ENCODE measurements at regions not wholly inside any gene's neighbourhood (a gene's known extent, or its start where the extent isn't known, plus 50 kb on each side); places are given as distances from the start of the nearest gene placed in this dataset.

- peak overlapping the region; percentile 55 for H3K9ac ChIP-seq (ENCODE audit: insufficient read depth, low read length, poor library complexity, severe bottlenecking)
- H3K9me3 ChIP-seq (replicated peaks in 1 of 2; ENCODE audit: control insufficient read depth in 1 of 2, insufficient read depth in 1 of 2, low read length in 2 of 2), result peaks cover 0 to 6% of the 10 kb centered on the region in 2 donors
- H3K27me3 Mint-ChIP-seq (ENCODE audit: low read depth in 3 of 3), result no peaks in the 10 kb centered on the region
- TF ChIP-seq, protein P1, sequence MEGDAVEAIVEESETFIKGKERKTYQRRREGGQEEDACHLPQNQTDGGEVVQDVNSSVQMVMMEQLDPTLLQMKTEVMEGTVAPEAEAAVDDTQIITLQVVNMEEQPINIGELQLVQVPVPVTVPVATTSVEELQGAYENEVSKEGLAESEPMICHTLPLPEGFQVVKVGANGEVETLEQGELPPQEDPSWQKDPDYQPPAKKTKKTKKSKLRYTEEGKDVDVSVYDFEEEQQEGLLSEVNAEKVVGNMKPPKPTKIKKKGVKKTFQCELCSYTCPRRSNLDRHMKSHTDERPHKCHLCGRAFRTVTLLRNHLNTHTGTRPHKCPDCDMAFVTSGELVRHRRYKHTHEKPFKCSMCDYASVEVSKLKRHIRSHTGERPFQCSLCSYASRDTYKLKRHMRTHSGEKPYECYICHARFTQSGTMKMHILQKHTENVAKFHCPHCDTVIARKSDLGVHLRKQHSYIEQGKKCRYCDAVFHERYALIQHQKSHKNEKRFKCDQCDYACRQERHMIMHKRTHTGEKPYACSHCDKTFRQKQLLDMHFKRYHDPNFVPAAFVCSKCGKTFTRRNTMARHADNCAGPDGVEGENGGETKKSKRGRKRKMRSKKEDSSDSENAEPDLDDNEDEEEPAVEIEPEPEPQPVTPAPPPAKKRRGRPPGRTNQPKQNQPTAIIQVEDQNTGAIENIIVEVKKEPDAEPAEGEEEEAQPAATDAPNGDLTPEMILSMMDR (IDR thresholded peaks at IDR 0.05), result no peak
- H3K27ac Mint-ChIP-seq, result peak overlapping the region; percentile 84 to 93 (median 88)
- H3K27me3 ChIP-seq (ENCODE audit: control insufficient read depth in 2 of 2, insufficient read depth in 2 of 2, low read length in 2 of 2), result no peaks in the 10 kb centered on the region
- H3K36me3 Mint-ChIP-seq, result no peaks in the 10 kb centered on the region
- intact Hi-C loops (cut with micrococcal nuclease), result no loop called here
- peak overlapping the region; percentile 22 to 60 (median 33) for H3K4me3 ChIP-seq (replicated peaks in 1 of 3; ENCODE audit: low read depth in 2 of 3, low read length in 3 of 3)
- H3K4me1 ChIP-seq (ENCODE audit: control insufficient read depth in 1 of 2, insufficient read depth in 2 of 2, low read length in 2 of 2), result peaks cover 29 to 30% of the 10 kb centered on the region in 2 donors
- H3K9me3 Mint-ChIP-seq, result peaks cover 0 to 3% (median 2%) of the 10 kb centered on the region in 7 donors
- no peaks in the 10 kb centered on the region for H3K36me3 ChIP-seq (replicated peaks in 1 of 2; ENCODE audit: control insufficient read depth in 1 of 2, insufficient read depth in 2 of 2, low read length in 2 of 2)
- H3K27ac ChIP-seq (ENCODE audit: low read depth in 1 of 2, low read length in 2 of 2), result peak overlapping the region; percentile 90 to 91
- H3K4me1 Mint-ChIP-seq, result peaks cover 27% of the 10 kb centered on the region
- WGBS (ENCODE audit: insufficient coverage), result 0% methylated on average over 4 of the region's 7 CpGs
- H3K79me2 ChIP-seq (ENCODE audit: insufficient read depth, low read length), result no peaks in the 10 kb centered on the region
- H3K4me3 Mint-ChIP-seq, result peak overlapping the region; percentile 68 to 82
- H2AFZ ChIP-seq (ENCODE audit: insufficient read depth, low read depth, low read length, poor library complexity, severe bottlenecking), result peak overlapping the region; percentile 82
- peak; percentile 91 to 98 (median 93) for DNase-seq
- H4K20me1 ChIP-seq (ENCODE audit: insufficient read depth, low read length), result no peaks in the 10 kb centered on the region
- H3K4me2 ChIP-seq (replicated peaks; ENCODE audit: extremely low read depth, low read length, poor library complexity, severe bottlenecking), result peak overlapping the region; percentile 61
Observed at GRCh38 chr6:105601541-105602236, 198.8 kb upstream of the PREP start.

- Mint-ChIP-seq H3K36me3 (no peaks in the 10 kb centered on the region), H3K4me1 (peaks cover 27% of the 10 kb centered on the region), H3K27me3 (ENCODE audit: low read depth in 3 of 3) (no peaks in the 10 kb centered on the region), H3K27ac (peak overlapping the region; percentile 84 to 93 (median 88)), H3K9me3 (peaks cover 0 to 3% (median 2%) of the 10 kb centered on the region in 7 donors), H3K4me3 (no peak overlapping the region)
- H3K4me3 ChIP-seq (replicated peaks in 1 of 3; ENCODE audit: low read depth in 2 of 3, low read length in 3 of 3), result peak overlapping the region in 1 of 3 experiments; percentile 60
- H3K9me3 ChIP-seq (replicated peaks in 1 of 2; ENCODE audit: control insufficient read depth in 1 of 2, insufficient read depth in 1 of 2, low read length in 2 of 2), result peaks cover 0 to 4% of the 10 kb centered on the region in 2 donors
- peak overlapping the region; percentile 22 for H3K9ac ChIP-seq (ENCODE audit: insufficient read depth, low read length, poor library complexity, severe bottlenecking)
- no peaks in the 10 kb centered on the region for H4K20me1 ChIP-seq (ENCODE audit: insufficient read depth, low read length)
- H2AFZ ChIP-seq (ENCODE audit: insufficient read depth, low read depth, low read length, poor library complexity, severe bottlenecking), result peak overlapping the region; percentile 82
- H3K27ac ChIP-seq (ENCODE audit: low read depth in 1 of 2, low read length in 2 of 2), result peak overlapping the region in 1 of 2 donors; percentile 91
- H3K36me3 ChIP-seq (replicated peaks in 1 of 2; ENCODE audit: control insufficient read depth in 1 of 2, insufficient read depth in 2 of 2, low read length in 2 of 2), result no peaks in the 10 kb centered on the region
- no CpG with 5 or more reads among the region's 9 CpGs for WGBS (ENCODE audit: insufficient coverage)
- TF ChIP-seq, protein P1 (IDR thresholded peaks at IDR 0.05), result no peak
- no peaks in the 10 kb centered on the region for H3K27me3 ChIP-seq (ENCODE audit: control insufficient read depth in 2 of 2, insufficient read depth in 2 of 2, low read length in 2 of 2)
- H3K79me2 ChIP-seq (ENCODE audit: insufficient read depth, low read length), result no peaks in the 10 kb centered on the region
- peak overlapping the region; percentile 61 for H3K4me2 ChIP-seq (replicated peaks; ENCODE audit: extremely low read depth, low read length, poor library complexity, severe bottlenecking)
- H3K4me1 ChIP-seq (ENCODE audit: control insufficient read depth in 1 of 2, insufficient read depth in 2 of 2, low read length in 2 of 2), result peaks cover 29 to 30% of the 10 kb centered on the region in 2 donors
- DNase-seq, result no peak
- intact Hi-C loops (cut with micrococcal nuclease), result no loop called here
Observed at GRCh38 chr6:105600336-105601260, 197.7 kb upstream of the PREP start.
